A549 (cell line): ENCODE measurements at regions not wholly inside any gene's neighbourhood (a gene's known extent, or its start where the extent isn't known, plus 50 kb on each side); places are given as distances from the start of the nearest gene placed in this dataset.

ENCODE experiments used
- CTCF ChIP-seq: fragments of >200 bp; sonication (Bioruptor Twin); formaldehyde crosslinking; IDR thresholded peaks from 3 replicates; pipeline ENCODE4 v1.5.1; 2016
- JUNB ChIP-seq: fragments of >200 bp; sonication (Bioruptor Twin); formaldehyde crosslinking; IDR thresholded peaks from 2 replicates; pipeline ENCODE4 v1.6.1; 2016
- MAFK ChIP-seq: fragments of 450-650 bp; IDR thresholded peaks from 2 replicates; pipeline ENCODE4 v1.6.1; 2014; ENCODE audit not compliant: partially characterized antibody
- POLR2A ChIP-seq: IDR thresholded peaks from 2 replicates; pipeline ENCODE4 v1.6.1; 2012; ENCODE audit warnings: mild to moderate bottlenecking, low read length

- TF ChIP-seq CTCF = no peak
- TF ChIP-seq POLR2A = no peak
- TF ChIP-seq JUNB = no peak
- no peak for TF ChIP-seq MAFK
These were observed 688.2 kb downstream of the TBC1D32 start for GRCh38 chr6:120646101-120646500.
